ENCODE measurements at regions not wholly inside any gene's neighbourhood (a gene's known extent, or its start where the extent isn't known, plus 50 kb on each side); places are given as distances from the start of the nearest gene placed in this dataset.

DNA sequence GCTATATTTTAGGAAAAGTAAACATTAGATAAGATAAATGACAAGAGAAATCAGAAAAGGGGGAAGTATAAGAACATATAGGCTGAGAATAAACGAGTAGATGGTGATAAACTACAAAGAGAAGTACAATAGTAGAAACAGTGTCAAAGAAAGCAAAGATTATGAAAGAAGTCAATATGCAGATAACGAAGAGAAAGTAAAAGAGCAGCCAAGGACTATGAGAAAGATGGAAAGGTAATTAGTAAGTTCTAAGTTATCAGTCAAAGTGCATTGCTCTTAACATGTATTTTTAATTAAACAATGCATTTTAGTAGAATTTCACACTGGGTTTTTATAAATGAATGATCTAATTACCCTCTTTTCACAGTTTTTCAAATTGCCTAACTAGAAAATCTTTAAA, 1801.3 kb upstream of the PCDH10 start:
- WGBS = 34% methylated on average over 2 of the region's 2 CpGs
- TF ChIP-seq SP1 (IDR thresholded peaks at IDR 0.05) (no peak), NR2F2 (IDR thresholded peaks at IDR 0.05) (no peak), HNF4A (conservative IDR thresholded peaks at IDR 0.05) (no peak), YY1 (IDR thresholded peaks at IDR 0.05) (no peak), RXRA (IDR thresholded peaks at IDR 0.05) (no peak), REST (IDR thresholded peaks at IDR 0.05) (no peak), JUND (IDR thresholded peaks at IDR 0.05) (no peak), ATF3 (IDR thresholded peaks at IDR 0.05) (no peak), HNF4G (IDR thresholded peaks at IDR 0.05) (no peak), ZBTB33 (IDR thresholded peaks at IDR 0.05) (no peak), TAF1 (conservative IDR thresholded peaks at IDR 0.05) (no peak), GABPA (IDR thresholded peaks at IDR 0.05 in 1 of 2, conservative IDR thresholded peaks at IDR 0.05 in 1 of 2) (no peak), FOXA1 (IDR thresholded peaks at IDR 0.05) (no peak), EGR1 (IDR thresholded peaks at IDR 0.05; ENCODE audit: low read depth in 2 of 2) (no peak), RAD21 (IDR thresholded peaks at IDR 0.05) (no peak), CTCF (IDR thresholded peaks at IDR 0.05; ENCODE audit: low read depth, low read length, missing input control) (no peak), FOXA2 (IDR thresholded peaks at IDR 0.05) (no peak)
- TF ChIP-seq, protein P1, sequence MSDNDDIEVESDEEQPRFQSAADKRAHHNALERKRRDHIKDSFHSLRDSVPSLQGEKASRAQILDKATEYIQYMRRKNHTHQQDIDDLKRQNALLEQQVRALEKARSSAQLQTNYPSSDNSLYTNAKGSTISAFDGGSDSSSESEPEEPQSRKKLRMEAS (IDR thresholded peaks at IDR 0.05) = no peak

More for the DNA sequence above, 1801.3 kb upstream of the PCDH10 start:
- no peak for DNase-seq (ENCODE audit: low spot score)
- no peak overlapping the region for H3K4me3 ChIP-seq (ENCODE audit: low read depth in 1 of 3, low read length in 3 of 3)
- H3K27me3 ChIP-seq (ENCODE audit: control insufficient read depth in 4 of 4, insufficient read depth in 4 of 4, low read length in 3 of 4) = peaks cover 0 to 2% (median 0%) of the 10 kb centered on the region in 4 donors
- no peaks in the 10 kb centered on the region for H3K36me3 ChIP-seq (ENCODE audit: control insufficient read depth in 4 of 4, insufficient read depth in 3 of 4, low read depth in 1 of 4, low read length in 3 of 4)
- no peaks in the 10 kb centered on the region for H3K4me1 ChIP-seq (ENCODE audit: control insufficient read depth in 4 of 4, insufficient read depth in 4 of 4, low read length in 3 of 4)
- H3K9me3 ChIP-seq (ENCODE audit: control insufficient read depth in 4 of 4, low read length in 3 of 4) = no peaks in the 10 kb centered on the region
- no peak overlapping the region for H3K9ac ChIP-seq (ENCODE audit: low read depth in 1 of 2, low read length in 2 of 2)
- H3K27ac ChIP-seq (ENCODE audit: low read depth in 1 of 2, low read length in 2 of 2) = no peak overlapping the region
